Hematopoietic multipotent progenitor cell (in vitro differentiated cells): ENCODE measurements at regions not wholly inside any gene's neighbourhood (a gene's known extent, or its start where the extent isn't known, plus 50 kb on each side); places are given as distances from the start of the nearest gene placed in this dataset.

ENCODE experiments used
- DNase-seq, 3 donors: peaks; one replicate each; pipeline ENCODE4 v3.0.0-alpha.2; 2011 to 2015; ENCODE audit warnings: low read depth in 2 of 3, low spot score in 2 of 3

DNA sequence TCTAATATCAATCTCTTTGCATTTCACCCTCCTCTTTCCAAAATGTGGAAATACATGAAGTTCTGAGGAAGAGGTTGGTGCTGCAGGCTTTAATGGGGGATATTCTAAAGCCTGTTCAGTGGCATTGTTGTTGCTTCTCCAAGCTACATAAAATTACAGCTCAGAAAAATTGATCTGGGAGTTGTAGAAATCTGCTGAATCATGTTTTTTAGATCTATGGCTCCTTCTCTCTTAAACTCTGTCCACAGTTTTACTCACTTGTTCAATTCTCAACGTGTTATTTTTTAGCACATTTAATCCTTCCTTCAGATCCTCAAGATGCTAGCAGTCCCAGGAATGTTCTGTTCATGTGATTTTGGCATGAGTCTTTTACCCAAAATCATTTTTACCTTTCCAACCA, 949.5 kb upstream of the ADGRL3 start:
- DNase-seq = no peak

DNA sequence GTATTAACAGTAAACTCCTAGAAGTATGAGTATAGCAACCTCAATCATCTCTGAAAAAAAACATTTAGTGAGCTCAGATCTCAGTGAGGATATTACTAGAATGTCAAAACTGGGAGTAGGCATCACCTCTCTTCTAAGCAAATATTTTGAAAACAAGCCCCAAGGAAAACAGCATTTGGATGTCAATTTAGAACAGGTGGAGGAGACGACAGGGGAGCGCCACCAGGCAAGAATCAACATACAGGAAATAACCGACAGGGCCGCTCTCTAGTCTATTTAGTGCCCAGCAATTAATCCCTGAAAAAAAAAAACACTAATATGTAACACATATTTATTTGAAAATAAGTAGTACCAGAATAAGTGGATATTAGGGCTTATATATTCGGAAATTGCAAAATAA, 940.3 kb upstream of the ADGRL3 start:
- no peak for DNase-seq

DNA sequence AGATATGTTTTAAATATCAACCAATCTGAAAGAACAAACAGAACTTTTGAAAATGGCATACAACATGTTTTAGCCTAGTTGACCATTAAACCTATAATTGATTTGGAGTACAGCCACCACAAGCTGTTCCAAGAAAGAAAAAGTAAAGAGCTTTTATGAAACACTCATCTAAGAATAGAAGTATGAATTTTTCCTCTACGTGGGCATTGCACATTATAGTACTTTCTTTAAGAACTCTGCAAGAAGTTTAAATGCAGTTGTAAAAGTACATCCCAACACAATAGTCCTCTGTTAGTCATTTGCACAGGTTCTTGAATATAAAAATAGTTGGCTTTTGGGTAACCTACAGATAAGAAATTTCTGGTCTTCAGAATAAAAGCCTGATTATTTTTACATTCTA, 933.6 kb upstream of the ADGRL3 start:
- DNase-seq = no peak

DNA sequence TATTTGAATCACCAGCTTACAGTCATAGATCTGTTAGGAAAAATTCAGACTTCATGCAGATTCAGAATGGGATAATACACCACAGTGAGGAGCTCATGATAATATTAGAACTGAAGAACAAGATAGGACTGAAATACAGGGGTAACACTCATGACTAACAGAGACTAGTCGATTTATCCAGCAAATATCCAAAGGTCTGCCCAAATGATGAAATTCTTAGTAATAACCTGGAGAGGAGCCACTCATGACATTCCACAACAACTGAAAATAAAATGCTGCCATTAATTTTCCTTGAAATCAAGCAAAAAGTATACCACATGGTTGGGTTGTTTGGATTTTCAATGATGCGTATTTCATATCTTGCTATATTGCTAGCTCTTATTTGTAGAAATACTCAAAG, 903.7 kb upstream of the ADGRL3 start:
- DNase-seq = no peak

DNA sequence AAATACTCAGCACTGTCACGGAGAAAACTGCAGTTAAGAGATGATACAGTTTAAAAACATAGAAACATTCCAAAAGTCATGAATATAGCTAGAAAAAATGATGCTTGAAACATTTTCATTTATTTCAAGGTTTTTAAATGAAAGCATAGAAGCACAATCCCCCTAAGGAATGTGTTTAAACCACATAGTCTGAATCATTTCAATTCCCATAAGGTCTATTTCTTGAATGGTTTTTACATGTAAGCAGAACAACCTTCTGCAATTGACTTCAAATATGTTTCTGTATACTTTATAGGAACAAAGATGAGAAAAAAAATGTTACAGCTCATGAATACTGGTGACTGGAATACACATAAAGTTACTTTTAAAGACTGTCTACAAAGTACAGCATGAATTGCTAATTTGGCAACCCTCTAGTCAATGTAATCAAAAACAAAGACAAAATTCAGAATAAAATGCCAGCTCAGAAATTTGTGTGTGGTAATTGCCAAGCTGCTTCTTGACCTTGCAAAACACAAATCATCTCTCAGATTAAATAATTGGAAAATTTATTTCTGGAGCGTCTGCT, 886.4 kb upstream of the ADGRL3 start:
- no peak for DNase-seq

DNA sequence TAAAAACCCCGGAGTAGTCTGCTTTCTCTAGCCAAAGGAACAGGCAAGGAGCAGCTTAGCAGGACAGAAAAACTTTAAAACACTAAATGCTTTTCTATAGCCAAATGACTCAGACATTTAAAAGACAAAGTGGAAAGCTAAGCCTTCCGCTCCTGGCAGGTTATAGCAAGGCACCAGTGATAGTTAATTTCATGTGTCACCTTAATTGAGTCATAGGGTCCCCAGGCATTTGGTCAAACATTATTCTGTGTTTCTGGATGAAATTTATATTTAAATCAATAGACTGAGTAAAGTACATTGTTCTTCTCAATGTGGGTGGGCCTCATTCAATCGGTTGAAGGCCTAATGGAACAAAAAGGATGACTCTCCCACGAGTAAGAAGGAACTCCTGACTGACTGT, 885.7 kb upstream of the ADGRL3 start:
- no peak for DNase-seq

DNA sequence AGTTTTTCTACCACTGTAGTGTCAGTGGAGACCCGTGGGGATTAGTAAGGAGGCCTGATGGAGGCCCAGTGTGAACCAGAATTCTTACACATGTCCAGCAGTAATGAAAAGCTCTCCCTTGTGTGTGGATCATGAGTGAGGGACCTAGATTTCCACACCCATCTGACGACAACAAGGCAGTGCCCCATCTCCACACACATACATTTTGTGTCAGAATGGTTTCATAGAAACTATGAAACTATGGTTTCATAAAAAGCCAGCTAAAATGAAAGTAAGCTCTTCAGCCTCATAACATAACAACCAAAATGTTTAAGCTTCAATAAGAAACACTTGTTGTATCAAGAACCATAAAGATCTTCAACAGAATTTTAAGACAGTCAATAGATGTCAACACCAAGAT, 884.5 kb upstream of the ADGRL3 start:
- no peak for DNase-seq

DNA sequence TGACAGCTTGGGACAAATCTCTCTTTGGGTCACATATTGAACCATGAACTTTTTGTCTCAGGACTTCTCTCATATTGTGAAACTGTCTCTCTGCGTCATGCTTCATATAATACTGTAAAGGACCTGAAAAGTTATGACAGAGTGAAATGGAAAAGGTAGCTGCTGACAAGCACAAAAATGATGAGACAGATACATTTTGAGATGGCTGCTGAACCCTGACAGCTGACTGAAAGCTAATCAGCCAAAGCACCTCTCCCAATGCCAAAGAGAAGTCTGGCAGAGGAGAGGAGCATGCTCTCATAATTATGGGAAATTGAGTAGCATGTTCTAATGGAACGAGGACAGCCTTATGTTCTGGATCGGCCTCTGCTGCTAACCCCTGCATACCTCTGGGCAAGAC, 873.4 kb upstream of the ADGRL3 start:
- DNase-seq = no peak

DNA sequence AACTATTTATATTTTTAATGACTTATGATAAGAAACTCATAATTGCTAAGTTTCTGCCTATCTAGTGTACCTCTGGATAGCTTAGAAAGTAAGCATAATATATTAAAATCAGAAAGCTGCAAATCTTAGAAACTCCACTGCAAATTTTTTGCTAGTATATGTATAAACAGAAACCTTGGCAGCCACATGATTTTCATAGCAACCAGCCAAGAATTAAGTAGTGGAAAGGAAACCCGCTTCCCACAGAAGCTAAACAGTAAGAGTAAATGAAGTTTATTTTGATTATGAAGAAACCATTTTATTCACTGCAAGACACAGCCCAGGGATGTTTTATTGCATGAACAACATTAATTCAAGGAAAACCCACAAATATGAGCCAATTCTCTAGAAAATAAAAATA, 872.5 kb upstream of the ADGRL3 start:
- no peak for DNase-seq

DNA sequence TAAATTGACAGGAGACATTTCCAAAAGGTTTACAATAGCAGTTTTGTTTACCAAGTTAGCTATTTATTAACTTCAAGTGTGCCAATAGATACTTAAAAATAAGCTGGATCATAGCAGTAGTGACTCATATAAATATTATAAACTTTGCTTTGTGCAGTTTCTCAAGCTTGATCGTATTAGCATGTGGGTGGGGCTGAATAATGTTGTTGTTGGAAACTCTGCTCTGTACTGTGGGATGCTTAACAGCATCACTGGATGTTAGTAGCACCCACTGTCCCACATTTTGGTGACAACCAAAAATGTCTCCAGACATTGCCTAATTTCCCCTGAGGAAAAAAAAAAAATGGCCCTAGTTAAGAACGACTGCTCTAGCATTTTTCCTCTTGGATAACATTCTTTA, 855.2 kb upstream of the ADGRL3 start:
- no peak for DNase-seq

DNA sequence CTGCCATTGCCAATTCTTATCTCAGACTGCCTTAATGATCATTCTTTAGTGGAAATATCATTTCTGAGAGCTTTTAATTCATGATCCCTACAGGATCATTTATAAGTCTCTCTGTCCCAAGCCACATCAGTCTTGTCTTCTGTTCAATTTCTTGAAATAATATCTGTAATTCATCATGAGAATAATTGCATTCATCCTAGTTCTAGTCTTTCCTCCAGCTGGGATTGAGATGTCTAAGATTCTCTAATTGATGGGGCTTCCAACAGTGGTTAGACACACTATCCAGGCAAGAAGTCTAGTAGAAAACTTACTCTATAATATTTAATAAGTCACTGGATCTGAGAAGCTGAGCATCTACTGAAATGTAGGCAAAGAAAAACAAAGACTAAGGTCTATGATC, 854.7 kb upstream of the ADGRL3 start:
- DNase-seq = no peak

DNA sequence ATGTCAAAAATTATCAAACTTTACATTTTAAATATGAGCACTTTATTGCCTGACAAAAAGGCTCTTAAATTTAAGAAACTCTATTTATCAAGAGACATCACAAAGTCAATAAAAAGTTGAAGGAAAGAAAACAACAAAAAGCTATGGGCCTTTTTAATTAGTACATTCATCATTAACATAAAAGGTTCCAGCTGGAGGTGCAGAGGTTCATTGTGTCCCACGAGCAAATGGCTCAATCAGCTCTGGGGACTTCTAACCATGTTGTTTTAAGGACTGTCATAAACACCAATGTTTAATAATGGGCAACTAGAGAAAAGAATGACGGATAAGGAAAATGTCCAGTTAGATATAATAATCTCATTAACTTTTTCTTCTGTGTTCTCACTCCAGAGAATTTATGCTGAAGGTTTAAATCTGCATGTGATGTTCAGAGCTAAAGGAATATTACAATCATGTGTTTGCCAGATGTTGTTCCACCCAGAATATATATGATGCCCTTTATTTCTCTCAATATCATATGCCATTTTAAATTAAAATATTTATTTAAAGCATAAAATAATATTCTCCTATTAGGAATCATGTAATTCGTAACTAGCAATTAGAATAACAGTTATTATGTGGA, 840.3 kb upstream of the ADGRL3 start:
- no peak for DNase-seq

DNA sequence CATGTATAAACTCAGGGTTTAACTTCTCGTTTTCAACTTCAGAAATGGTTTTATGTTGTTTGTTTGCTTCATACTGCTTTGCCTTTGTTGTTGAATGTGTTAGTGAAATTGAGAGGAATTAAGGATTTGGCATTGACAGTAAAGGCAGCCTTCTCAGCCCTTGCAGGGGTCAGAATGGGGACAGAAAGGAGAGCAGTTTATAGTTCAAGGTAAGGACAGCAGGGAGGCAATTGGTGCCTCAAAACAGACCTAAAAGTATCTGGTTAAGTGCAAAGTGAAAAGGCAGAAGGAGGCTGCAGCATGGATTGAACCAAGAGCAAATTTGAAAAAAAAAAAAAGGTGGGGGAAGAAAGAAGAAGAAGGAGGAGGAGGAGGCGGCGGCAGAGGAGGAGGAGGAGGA, 835.0 kb upstream of the ADGRL3 start:
- no peak for DNase-seq

DNA sequence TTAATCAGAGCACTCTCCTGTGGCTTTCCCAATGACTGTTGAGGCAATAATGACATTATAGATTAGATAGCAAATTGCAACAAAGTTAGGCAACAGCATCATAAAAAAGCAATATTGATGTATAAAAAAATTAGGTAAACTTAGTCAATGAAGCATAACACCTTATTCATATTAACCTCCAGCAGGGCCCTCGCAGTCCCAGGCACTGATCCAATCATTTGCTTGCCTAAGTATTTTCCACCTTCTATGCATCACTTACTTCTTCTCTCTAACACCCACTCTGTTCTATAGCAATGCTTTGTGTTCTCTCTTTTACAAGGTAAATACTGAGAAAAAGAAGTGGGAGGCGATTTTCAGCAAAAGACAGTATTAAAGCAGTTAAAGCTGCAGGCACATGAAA, 833.5 kb upstream of the ADGRL3 start:
- DNase-seq = no peak

DNA sequence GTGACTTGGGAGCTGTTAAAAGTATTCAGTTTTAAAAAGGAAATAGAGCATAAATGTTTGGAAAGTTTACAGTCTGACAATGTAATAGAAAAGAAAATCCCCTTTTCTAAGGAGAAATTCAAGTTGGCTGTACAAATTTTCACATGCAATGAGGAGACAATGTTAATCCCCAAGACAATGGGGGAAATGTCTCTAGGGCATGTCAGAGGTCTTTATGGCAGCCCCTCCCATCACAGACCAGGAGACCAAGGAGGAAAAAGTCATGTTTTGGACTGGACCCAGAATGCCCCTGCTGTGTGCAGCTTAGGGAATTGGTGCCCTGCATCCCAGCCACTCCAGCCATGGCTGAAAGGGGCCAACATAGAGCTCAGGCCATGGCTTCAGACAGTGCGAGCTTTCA, 831.1 kb upstream of the ADGRL3 start:
- no peak for DNase-seq

DNA sequence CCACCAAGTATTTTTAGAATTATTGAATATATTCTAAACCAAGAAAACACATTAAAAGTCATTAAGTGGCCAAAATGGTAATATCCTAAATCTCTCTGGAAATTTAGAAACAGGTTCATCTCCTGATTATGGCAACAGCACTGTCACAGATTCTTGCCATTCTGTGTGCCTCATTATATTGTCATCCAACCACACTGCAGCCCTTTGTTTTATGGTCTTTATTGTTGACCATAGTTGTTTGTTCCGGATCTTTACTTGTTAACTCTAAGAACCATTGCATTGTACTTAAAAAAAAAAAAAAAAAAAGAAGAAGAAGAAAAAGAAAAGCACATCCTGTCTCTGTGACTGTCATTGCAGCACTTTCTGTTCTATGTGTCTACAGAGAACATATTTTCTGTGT, 822.1 kb upstream of the ADGRL3 start:
- DNase-seq = no peak

DNA sequence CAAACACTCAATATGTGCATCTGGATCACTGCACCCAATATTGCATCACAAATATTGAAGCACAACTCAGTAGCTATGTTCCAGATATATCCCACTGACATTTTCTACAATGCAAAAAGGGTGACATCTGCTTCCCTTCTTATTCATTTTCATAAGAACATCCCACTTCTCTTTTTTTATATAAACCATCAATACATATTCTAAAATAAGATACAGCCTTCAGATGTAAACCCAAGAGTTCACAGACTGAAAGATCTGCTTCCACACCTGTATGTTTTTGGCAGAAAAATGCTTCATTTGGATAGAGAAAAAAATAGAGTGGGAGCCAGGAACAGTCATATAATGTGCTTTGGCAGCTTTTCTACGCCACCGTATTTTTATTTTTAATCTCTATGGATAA, 815.6 kb upstream of the ADGRL3 start:
- no peak for DNase-seq

DNA sequence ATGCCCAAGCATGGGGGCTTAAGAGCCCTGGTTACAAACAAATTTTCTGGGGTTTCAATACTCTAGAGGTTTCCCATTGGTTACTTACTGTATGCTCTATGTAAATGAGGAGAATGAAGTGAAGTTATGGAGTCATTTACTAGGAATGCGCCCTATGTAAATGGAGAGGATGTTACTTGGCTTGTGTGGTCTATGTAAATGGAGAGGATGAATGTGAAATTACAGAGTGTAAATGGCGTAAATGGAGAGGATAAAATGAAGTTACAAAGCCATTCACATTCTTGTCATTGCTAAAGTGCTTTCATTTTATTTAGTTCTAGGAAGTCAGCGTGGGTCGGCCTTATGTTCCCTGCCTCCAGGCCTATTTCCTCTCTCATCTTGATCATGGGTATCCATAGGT, 810.5 kb upstream of the ADGRL3 start:
- no peak for DNase-seq

DNA sequence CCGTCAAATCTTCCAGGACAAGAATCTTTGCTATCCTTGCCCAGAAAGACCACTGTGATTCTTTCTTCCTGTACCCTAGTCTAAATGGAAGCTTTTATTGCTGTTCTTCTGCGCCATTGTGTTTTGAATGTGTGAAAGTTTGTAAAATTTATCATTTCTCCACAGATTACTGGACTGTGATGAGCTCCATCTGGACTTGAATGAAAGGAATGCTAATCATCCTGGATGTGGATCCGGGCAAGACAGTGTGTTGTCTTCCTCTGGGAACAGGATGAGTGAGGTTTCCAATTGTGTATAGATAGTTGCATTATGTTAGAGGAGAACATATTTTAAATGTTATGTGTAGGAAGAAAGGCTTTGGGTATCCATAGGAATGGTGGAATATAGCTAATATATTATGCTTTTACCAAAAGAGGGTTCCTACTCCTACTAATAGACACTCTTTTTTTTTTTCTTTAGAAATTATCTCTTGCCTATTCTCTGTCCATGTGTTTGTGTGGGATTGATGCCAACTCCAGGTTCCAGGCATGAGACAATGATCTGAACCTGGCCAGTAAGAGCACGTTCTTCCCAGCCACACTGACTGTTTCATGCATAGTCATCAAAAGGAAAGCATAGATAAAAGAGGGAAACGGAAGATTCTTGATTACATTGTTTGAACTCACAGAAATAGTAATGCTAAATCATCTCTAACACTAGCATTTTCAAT, 803.6 kb upstream of the ADGRL3 start:
- no peak for DNase-seq

DNA sequence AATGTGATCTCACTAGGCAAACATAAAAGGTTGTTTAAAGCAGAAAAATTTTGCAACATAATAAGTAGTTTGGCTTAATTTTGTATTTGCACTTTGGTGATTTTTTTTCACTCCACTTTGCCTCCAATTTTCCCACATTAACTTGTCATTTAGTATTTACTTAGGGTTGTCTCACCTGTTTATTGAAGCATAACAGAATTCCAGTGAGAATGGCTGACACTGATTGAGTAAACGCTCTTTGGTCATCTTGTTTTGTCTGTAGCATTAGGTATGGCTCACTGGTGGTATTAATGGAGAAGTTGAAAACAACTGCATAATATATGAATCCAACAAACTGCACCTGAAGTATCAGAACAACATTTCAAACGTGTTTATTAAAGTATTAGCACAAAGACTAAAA, 799.5 kb upstream of the ADGRL3 start:
- no peak for DNase-seq

DNA sequence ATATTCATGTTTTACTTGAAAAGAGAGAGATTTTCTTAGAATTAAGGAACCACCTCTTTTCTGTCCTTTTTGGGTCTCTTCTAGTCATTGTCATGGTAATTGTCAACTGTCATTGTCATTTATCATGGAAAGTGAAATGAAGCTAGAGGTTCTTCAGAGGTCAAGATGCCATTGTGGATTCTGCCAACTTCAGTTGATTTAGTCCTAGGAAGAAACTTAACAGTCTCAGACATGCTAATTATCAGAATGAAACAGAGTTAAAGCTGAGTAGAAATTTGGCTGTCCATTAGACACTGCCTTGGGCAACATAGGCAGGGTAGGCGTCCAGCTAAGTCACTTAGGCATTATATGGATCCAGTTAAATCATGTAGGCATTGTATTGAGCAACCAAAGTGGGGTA, 796.1 kb upstream of the ADGRL3 start:
- DNase-seq = no peak

DNA sequence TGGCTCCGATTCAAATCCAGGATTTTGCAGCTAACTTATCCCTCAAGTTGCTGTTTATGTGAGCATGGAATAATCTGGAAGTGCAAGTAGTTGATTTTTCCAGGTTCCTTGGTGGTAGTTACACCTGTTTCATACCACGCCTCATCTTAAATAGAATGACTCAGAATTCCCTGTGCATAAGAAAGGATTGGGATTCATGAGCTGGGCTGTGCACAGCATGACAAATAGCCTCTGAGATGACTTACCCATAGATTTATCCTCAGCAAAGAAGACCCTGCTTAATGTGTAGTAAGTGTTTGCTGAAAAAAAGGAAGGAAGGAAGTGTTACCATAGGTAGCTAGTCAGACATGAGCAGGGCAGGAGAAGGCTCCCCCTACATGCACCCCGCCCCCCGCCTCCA, 777.7 kb upstream of the ADGRL3 start:
- DNase-seq = no peak
